Inferior parietal cortex (tissue), 1 donor: ENCODE measurements at regions not wholly inside any gene's neighbourhood (a gene's known extent, or its start where the extent isn't known, plus 50 kb on each side); places are given as distances from the start of the nearest gene placed in this dataset.
"Not testable (repeated sequence)": the region's sequence is repeated elsewhere in the genome, so short reads cannot be mapped to it uniquely, and the experiment has no call there.

Experiments
- DNase-seq: peaks from one replicate; pipeline ENCODE4 v3.0.0-alpha.2; 2016; ENCODE audit errors: extremely low spot score

- DNase-seq, result no peak
Measured at GRCh38 chr3:655824-656223, 437.0 kb upstream of the CNTN6 start.

GRCh38 chr3:661356-661755 is 431.5 kb upstream of the CNTN6 start:
- no peak for DNase-seq

GRCh38 chr3:674116-674515 is 418.7 kb upstream of the CNTN6 start:
- peak; percentile 31 for DNase-seq

GRCh38 chr3:675846-676245 is 417.0 kb upstream of the CNTN6 start:
- DNase-seq, result no peak

GRCh38 chr3:683770-684169 is 409.1 kb upstream of the CNTN6 start:
- DNase-seq, result no peak

- DNase-seq, result no peak
Measured at GRCh38 chr3:690770-691169, 402.1 kb upstream of the CNTN6 start.

GRCh38 chr3:700514-700913 is 392.3 kb upstream of the CNTN6 start:
- no peak for DNase-seq

GRCh38 chr3:707041-707440 is 385.8 kb upstream of the CNTN6 start:
- peak; percentile 51 for DNase-seq

GRCh38 chr3:713006-713621 is 379.7 kb upstream of the CNTN6 start:
- DNase-seq, result no peak

- no peak for DNase-seq
Measured at GRCh38 chr3:713947-714620, 378.7 kb upstream of the CNTN6 start.

- DNase-seq, result no peak
Measured at GRCh38 chr3:721086-721485, 371.7 kb upstream of the CNTN6 start.

GRCh38 chr3:732326-732928 is 360.4 kb upstream of the CNTN6 start:
- DNase-seq, result no peak

- no peak for DNase-seq
Measured at GRCh38 chr3:733313-733712, 359.5 kb upstream of the CNTN6 start.

GRCh38 chr3:757711-758110 is 335.1 kb upstream of the CNTN6 start:
- no peak for DNase-seq

GRCh38 chr3:759106-759505 is 333.7 kb upstream of the CNTN6 start:
- peak; percentile 13 for DNase-seq

GRCh38 chr3:773433-773832 is 319.4 kb upstream of the CNTN6 start:
- DNase-seq, result not testable (repeated sequence)

- no peak for DNase-seq
Measured at GRCh38 chr3:775178-775880, 317.5 kb upstream of the CNTN6 start.

- no peak for DNase-seq
Measured at GRCh38 chr3:780505-780904, 312.3 kb upstream of the CNTN6 start.

- no peak for DNase-seq
Measured at GRCh38 chr3:791442-791841, 301.4 kb upstream of the CNTN6 start.

- DNase-seq, result no peak
Measured at GRCh38 chr3:792630-793029, 300.2 kb upstream of the CNTN6 start.

GRCh38 chr3:804211-804610 is 288.6 kb upstream of the CNTN6 start:
- DNase-seq, result no peak

GRCh38 chr3:805326-805725 is 287.5 kb upstream of the CNTN6 start:
- DNase-seq, result no peak

GRCh38 chr3:806006-806405 is 286.8 kb upstream of the CNTN6 start:
- DNase-seq, result no peak
